ENCODE measurements at regions not wholly inside any gene's neighbourhood (a gene's known extent, or its start where the extent isn't known, plus 50 kb on each side); places are given as distances from the start of the nearest gene placed in this dataset.

DNA sequence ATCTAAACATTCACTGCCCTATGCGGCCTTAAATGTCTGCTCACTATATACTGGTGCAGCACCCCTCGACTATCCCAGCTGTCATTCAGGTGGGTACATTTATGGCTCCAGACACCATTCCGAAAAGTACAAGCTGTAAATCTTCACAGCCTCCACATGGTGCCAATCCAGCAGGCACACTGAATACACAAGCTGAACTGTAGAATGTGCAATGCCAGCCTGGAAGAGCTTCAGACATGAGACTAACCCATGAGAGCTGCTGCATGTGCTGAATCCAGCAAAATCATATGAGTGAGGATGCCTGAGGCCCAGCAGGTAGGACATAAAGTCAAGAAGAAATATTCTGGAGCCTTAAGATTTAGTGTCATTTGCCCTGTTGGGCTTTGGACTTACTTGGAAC lies 483.8 kb upstream of the GRIA1 start:
- no peak for FAIRE-seq
- no peak for TF ChIP-seq EZH2 (IDR thresholded peaks at IDR 0.05; ENCODE audit: low read length)
- TF ChIP-seq, protein P1, sequence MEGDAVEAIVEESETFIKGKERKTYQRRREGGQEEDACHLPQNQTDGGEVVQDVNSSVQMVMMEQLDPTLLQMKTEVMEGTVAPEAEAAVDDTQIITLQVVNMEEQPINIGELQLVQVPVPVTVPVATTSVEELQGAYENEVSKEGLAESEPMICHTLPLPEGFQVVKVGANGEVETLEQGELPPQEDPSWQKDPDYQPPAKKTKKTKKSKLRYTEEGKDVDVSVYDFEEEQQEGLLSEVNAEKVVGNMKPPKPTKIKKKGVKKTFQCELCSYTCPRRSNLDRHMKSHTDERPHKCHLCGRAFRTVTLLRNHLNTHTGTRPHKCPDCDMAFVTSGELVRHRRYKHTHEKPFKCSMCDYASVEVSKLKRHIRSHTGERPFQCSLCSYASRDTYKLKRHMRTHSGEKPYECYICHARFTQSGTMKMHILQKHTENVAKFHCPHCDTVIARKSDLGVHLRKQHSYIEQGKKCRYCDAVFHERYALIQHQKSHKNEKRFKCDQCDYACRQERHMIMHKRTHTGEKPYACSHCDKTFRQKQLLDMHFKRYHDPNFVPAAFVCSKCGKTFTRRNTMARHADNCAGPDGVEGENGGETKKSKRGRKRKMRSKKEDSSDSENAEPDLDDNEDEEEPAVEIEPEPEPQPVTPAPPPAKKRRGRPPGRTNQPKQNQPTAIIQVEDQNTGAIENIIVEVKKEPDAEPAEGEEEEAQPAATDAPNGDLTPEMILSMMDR (optimal IDR thresholded peaks at IDR 0.05 in 1 of 3, IDR thresholded peaks at IDR 0.05 in 1 of 3, conservative IDR thresholded peaks at IDR 0.05 in 1 of 3; ENCODE audit: extremely low read depth in 1 of 3, insufficient read depth in 2 of 3, low read length in 3 of 3) = no peak
- H3K4me1 ChIP-seq (ENCODE audit: control insufficient read depth, extremely low read depth, insufficient read depth, low read length) = no peaks in the 10 kb centered on the region

DNA sequence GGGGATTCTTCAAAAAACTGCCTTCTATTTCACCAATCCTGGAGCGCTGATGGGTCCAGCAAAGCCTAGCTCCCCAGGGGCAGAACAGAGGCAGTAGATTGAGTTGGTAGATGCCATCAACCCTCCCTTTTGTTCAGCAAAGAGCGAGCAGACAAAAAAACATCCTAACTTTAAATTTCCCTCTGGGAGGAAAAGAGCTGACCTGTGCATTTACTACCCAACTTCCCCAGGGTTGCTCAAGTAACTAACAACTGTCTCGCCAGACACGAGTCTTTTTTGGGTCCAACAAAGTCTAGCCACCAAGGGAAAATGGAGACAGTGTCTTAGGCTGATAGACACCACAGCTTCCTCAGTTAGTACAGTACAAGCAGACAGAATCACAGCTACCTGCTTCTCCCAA lies 476.3 kb upstream of the GRIA1 start:
- no peaks in the 10 kb centered on the region for H3K79me2 ChIP-seq (ENCODE audit: control insufficient read depth, insufficient read depth, low read length)
- DNase-seq (ENCODE audit: low read depth, low spot score) = no peak
- no peaks in the 10 kb centered on the region for H3K36me3 ChIP-seq (ENCODE audit: control insufficient read depth in 2 of 2, extremely low read depth in 1 of 2, insufficient read depth in 2 of 2, low read length in 2 of 2)
- dilution Hi-C loops (cut with MboI; ENCODE audit: extremely low pct_ligation_motif_present, low sequenced_read_pairs) = no loop called here
- H3K27me3 ChIP-seq (ENCODE audit: control insufficient read depth, extremely low read depth, insufficient read depth, low read length) = no peaks in the 10 kb centered on the region
- FAIRE-seq = no peak
- H3K27ac ChIP-seq (ENCODE audit: control insufficient read depth, insufficient read depth, low read length) = no peak overlapping the region
- H2AFZ ChIP-seq (ENCODE audit: control insufficient read depth, low read length) = no peak overlapping the region
- no peaks in the 10 kb centered on the region for H3K4me1 ChIP-seq (ENCODE audit: control insufficient read depth, extremely low read depth, insufficient read depth, low read length)
- no peaks in the 10 kb centered on the region for H4K20me1 ChIP-seq (ENCODE audit: control insufficient read depth, extremely low read depth, insufficient read depth, low read length)
- no peak overlapping the region for H3K9ac ChIP-seq (ENCODE audit: control insufficient read depth, extremely low read depth, insufficient read depth, low read length)
- H3K9me1 ChIP-seq (ENCODE audit: control insufficient read depth, extremely low read depth, insufficient read depth, low read length) = no peaks in the 10 kb centered on the region
- H3K4me2 ChIP-seq (ENCODE audit: control insufficient read depth, extremely low read depth, insufficient read depth, low read depth, low read length) = no peak overlapping the region
- H3K9me3 ChIP-seq (ENCODE audit: control insufficient read depth, low read depth, low read length) = no peaks in the 10 kb centered on the region
- H3K4me3 ChIP-seq (ENCODE audit: control insufficient read depth in 2 of 3, extremely low read depth in 1 of 3, insufficient read depth in 2 of 3, low read depth in 1 of 3, low read length in 3 of 3) = no peak overlapping the region
- TF ChIP-seq, protein P1 (optimal IDR thresholded peaks at IDR 0.05 in 1 of 3, IDR thresholded peaks at IDR 0.05 in 1 of 3, conservative IDR thresholded peaks at IDR 0.05 in 1 of 3; ENCODE audit: extremely low read depth in 1 of 3, insufficient read depth in 2 of 3, low read length in 3 of 3) = no peak
- no peak for TF ChIP-seq EZH2 (IDR thresholded peaks at IDR 0.05; ENCODE audit: low read length)

More for the DNA sequence above, 483.8 kb upstream of the GRIA1 start:
- Histone ChIP-seq H3K9ac (ENCODE audit: control insufficient read depth, extremely low read depth, insufficient read depth, low read length) (no peak overlapping the region), H3K4me3 (ENCODE audit: control insufficient read depth in 2 of 3, extremely low read depth in 1 of 3, insufficient read depth in 2 of 3, low read depth in 1 of 3, low read length in 3 of 3) (no peak overlapping the region), H3K36me3 (ENCODE audit: control insufficient read depth in 2 of 2, extremely low read depth in 1 of 2, insufficient read depth in 2 of 2, low read length in 2 of 2) (no peaks in the 10 kb centered on the region), H3K27me3 (ENCODE audit: control insufficient read depth, extremely low read depth, insufficient read depth, low read length) (no peaks in the 10 kb centered on the region), H3K79me2 (ENCODE audit: control insufficient read depth, insufficient read depth, low read length) (no peaks in the 10 kb centered on the region), H2AFZ (ENCODE audit: control insufficient read depth, low read length) (no peak overlapping the region), H3K9me1 (ENCODE audit: control insufficient read depth, extremely low read depth, insufficient read depth, low read length) (no peaks in the 10 kb centered on the region), H3K4me2 (ENCODE audit: control insufficient read depth, extremely low read depth, insufficient read depth, low read depth, low read length) (no peak overlapping the region), H3K9me3 (ENCODE audit: control insufficient read depth, low read depth, low read length) (peaks cover 3% of the 10 kb centered on the region), H4K20me1 (ENCODE audit: control insufficient read depth, extremely low read depth, insufficient read depth, low read length) (no peaks in the 10 kb centered on the region), H3K27ac (ENCODE audit: control insufficient read depth, insufficient read depth, low read length) (no peak overlapping the region)
- dilution Hi-C loops (cut with MboI; ENCODE audit: extremely low pct_ligation_motif_present, low sequenced_read_pairs) = no loop called here
- DNase-seq (ENCODE audit: low read depth, low spot score) = no peak
